ENCODE measurements at regions not wholly inside any gene's neighbourhood (a gene's known extent, or its start where the extent isn't known, plus 50 kb on each side); places are given as distances from the start of the nearest gene placed in this dataset.

DNA sequence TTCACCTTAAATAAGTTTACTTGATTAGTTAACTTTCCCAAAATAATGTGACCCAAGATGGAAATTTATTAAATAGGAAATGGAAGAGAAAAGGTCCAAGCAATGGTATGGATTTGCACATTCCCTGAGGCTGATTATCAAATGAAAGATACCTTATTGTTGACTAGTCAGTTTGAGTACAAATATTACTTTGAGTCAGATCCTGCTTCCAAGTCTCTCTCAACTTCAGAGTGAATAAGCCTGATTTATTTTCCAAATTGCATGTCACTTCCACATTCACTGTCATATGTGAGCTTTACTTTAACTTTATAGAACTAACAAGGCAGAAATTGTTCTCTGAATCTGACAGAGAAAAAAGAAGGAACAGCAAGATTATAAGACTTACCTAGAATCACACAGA lies 520.8 kb downstream of the RAB28 start:
- peaks cover 31% of the 10 kb centered on the region for H3K4me1 Mint-ChIP-seq
- TF ChIP-seq, protein P1, sequence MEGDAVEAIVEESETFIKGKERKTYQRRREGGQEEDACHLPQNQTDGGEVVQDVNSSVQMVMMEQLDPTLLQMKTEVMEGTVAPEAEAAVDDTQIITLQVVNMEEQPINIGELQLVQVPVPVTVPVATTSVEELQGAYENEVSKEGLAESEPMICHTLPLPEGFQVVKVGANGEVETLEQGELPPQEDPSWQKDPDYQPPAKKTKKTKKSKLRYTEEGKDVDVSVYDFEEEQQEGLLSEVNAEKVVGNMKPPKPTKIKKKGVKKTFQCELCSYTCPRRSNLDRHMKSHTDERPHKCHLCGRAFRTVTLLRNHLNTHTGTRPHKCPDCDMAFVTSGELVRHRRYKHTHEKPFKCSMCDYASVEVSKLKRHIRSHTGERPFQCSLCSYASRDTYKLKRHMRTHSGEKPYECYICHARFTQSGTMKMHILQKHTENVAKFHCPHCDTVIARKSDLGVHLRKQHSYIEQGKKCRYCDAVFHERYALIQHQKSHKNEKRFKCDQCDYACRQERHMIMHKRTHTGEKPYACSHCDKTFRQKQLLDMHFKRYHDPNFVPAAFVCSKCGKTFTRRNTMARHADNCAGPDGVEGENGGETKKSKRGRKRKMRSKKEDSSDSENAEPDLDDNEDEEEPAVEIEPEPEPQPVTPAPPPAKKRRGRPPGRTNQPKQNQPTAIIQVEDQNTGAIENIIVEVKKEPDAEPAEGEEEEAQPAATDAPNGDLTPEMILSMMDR (conservative IDR thresholded peaks at IDR 0.05), result no peak
- no peaks in the 10 kb centered on the region for H3K27me3 Mint-ChIP-seq (ENCODE audit: low read depth)
- no peaks in the 10 kb centered on the region for H3K9me3 Mint-ChIP-seq
- H3K27ac Mint-ChIP-seq (ENCODE audit: unreplicated experiment), result no peak overlapping the region
- no peak for DNase-seq (ENCODE audit: low read depth, low spot score)
- no peak overlapping the region for H3K4me3 Mint-ChIP-seq
- H3K36me3 Mint-ChIP-seq (ENCODE audit: low read depth), result no peaks in the 10 kb centered on the region

DNA sequence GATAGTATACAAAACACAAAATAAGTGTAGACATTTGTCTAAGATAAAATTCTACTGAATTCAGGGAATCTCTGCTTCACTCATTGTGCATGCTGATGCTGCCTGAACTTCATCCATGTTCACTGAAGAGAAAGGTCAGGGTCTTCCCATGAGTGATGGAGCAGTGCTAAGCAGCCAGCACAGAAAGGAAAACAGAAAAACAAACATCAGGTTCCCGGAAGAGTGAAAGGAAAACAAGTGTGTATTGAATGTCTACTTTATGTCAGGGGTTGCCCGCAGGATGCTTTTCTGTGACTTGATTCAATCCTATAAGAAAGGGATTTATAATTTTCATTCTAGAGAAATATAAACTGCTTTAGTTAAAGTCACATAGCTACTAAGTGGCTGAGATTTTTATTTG lies 522.4 kb downstream of the RAB28 start:
- H3K4me1 Mint-ChIP-seq, result peaks cover 31% of the 10 kb centered on the region
- H3K36me3 Mint-ChIP-seq (ENCODE audit: low read depth), result no peaks in the 10 kb centered on the region
- TF ChIP-seq, protein P1 (conservative IDR thresholded peaks at IDR 0.05), result no peak
- no peaks in the 10 kb centered on the region for H3K9me3 Mint-ChIP-seq
- H3K27ac Mint-ChIP-seq (ENCODE audit: unreplicated experiment), result no peak overlapping the region
- no peak for DNase-seq (ENCODE audit: low read depth, low spot score)
- H3K27me3 Mint-ChIP-seq (ENCODE audit: low read depth), result no peaks in the 10 kb centered on the region
- no peak overlapping the region for H3K4me3 Mint-ChIP-seq

DNA sequence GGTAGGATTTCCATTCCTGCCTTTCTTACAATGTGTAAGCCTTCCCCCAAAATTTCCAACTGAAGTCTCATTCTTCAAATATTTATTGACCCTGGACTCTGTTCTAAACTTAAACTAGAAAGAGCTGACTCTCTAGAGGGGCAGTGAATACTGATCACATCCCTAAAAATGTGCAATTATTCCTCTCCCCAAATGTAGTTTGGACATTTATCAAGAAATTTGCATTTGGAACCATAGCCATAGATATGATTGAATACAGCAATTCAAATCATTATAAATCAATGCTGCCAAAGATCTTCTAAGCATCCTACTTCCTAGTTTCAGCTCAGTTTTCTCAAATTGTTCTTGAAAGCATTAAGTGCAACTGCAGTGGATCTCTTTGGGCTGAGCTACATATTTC lies 525.7 kb downstream of the RAB28 start:
- no peak overlapping the region for H3K4me3 Mint-ChIP-seq

DNA sequence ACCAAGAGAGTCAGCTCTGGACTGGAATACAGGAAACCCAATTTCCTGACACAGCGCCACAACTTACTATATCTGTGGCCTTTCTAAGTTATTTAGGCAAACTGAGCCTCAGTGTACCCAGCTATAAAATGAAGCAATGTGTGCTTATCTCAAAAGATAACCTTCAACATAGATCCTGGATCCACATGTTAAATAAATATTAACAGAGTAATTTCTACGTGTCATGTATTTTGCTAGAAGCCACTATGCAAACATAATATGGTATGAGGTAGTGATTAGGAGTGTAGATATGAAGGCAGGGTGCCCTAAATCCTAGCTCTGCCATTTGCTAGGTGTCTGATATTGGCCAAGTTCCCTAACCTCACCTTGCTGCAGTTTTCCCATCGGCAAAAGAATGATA lies 527.0 kb downstream of the RAB28 start:
- Mint-ChIP-seq H3K4me1 (peaks cover under 1% of the 10 kb centered on the region), H3K4me3 (no peak overlapping the region), H3K36me3 (ENCODE audit: low read depth) (no peaks in the 10 kb centered on the region), H3K27me3 (ENCODE audit: low read depth) (no peaks in the 10 kb centered on the region), H3K9me3 (no peaks in the 10 kb centered on the region), H3K27ac (ENCODE audit: unreplicated experiment) (no peak overlapping the region)
- DNase-seq (ENCODE audit: low read depth, low spot score), result no peak
- TF ChIP-seq, protein P1 (conservative IDR thresholded peaks at IDR 0.05), result no peak

More for the DNA sequence above, 525.7 kb downstream of the RAB28 start:
- no peak for DNase-seq (ENCODE audit: low read depth, low spot score)
- H3K27ac Mint-ChIP-seq (ENCODE audit: unreplicated experiment), result no peak overlapping the region
- H3K4me1 Mint-ChIP-seq, result peaks cover 12% of the 10 kb centered on the region
- no peaks in the 10 kb centered on the region for H3K27me3 Mint-ChIP-seq (ENCODE audit: low read depth)
- no peaks in the 10 kb centered on the region for H3K36me3 Mint-ChIP-seq (ENCODE audit: low read depth)
- TF ChIP-seq, protein P1 (conservative IDR thresholded peaks at IDR 0.05), result no peak
- no peaks in the 10 kb centered on the region for H3K9me3 Mint-ChIP-seq

DNA sequence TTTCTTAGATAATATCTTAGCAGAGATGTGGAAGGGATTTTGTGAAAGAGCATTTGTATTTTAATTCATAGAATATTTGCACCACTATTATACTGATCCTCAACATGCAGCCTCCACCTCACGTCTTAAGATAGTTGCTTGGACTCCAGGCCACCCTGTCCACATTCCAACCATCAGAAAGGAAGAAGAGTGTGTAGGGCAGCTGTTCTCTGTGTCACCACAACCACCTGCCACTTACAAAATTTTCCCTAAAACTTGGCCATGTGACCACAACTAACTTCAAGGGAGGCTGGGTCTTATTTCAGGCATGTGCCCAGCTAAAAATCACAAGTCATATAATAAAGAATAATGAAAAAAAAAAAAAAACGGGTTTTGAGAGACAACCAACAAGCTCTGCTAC lies 528.1 kb downstream of the RAB28 start:
- no peak for DNase-seq (ENCODE audit: low read depth, low spot score)
- Mint-ChIP-seq H3K27me3 (ENCODE audit: low read depth) (no peaks in the 10 kb centered on the region), H3K9me3 (peaks cover 2% of the 10 kb centered on the region), H3K4me1 (no peaks in the 10 kb centered on the region), H3K4me3 (no peak overlapping the region), H3K27ac (ENCODE audit: unreplicated experiment) (no peak overlapping the region), H3K36me3 (ENCODE audit: low read depth) (no peaks in the 10 kb centered on the region)
- TF ChIP-seq, protein P1 (conservative IDR thresholded peaks at IDR 0.05), result no peak

Data from neural crest cell (in vitro differentiated cells).